Activated naive CD4-positive, alpha-beta T cell treated with anti-CD3 and anti-CD28 coated beads, Interleukin-2, amount 10 ng/mL, durations not matched to agents 7 days and 5 days (primary cell): ENCODE measurements at regions not wholly inside any gene's neighbourhood (a gene's known extent, or its start where the extent isn't known, plus 50 kb on each side); places are given as distances from the start of the nearest gene placed in this dataset.
"Not testable (repeated sequence)": the region's sequence is repeated elsewhere in the genome, so short reads cannot be mapped to it uniquely, and the experiment has no call there.

Experiments used
- CTCF ChIA-PET: fragments of 350-600 bp; sonication (Branson Sonifier 250); formaldehyde crosslinking; loops from one replicate; lab custom pipeline; 2021; ENCODE audit warnings: antibody characterized with exemption; lab: Charles Lee
- DNase-seq: peaks from one replicate; pipeline ENCODE4 v3.0.0-alpha.2; 2020
- H3K27ac Mint-ChIP-seq: one replicate; pipeline ENCODE4 v1.8.0; 2021; ENCODE audit warnings: mild to moderate bottlenecking, moderate library complexity, mixed read lengths
- H3K27me3 Mint-ChIP-seq: one replicate; pipeline ENCODE4 v1.8.0; 2021; ENCODE audit warnings: mild to moderate bottlenecking, mixed read lengths
- H3K36me3 Mint-ChIP-seq: one replicate; pipeline ENCODE4 v1.8.0; 2021; ENCODE audit warnings: mixed read lengths
- H3K4me1 Mint-ChIP-seq: one replicate; pipeline ENCODE4 v1.8.0; 2021; ENCODE audit warnings: mixed read lengths
- H3K4me3 Mint-ChIP-seq: one replicate; pipeline ENCODE4 v1.8.0; 2021; ENCODE audit warnings: mild to moderate bottlenecking, moderate library complexity, mixed read lengths
- H3K9me3 Mint-ChIP-seq: one replicate; pipeline ENCODE4 v1.8.0; 2021; ENCODE audit warnings: mixed read lengths

- H3K4me3 Mint-ChIP-seq, H3K4me1 Mint-ChIP-seq, CTCF ChIA-PET, H3K27me3 Mint-ChIP-seq, H3K36me3 Mint-ChIP-seq, H3K27ac Mint-ChIP-seq, DNase-seq: not testable (repeated sequence)
- H3K9me3 Mint-ChIP-seq: peaks cover 27% of the 10 kb centered on the region
Observed at GRCh38 chr17:27007734-27008531, 286.0 kb upstream of the WSB1 start.

GRCh38 chr17:27009087-27009486 lies 284.8 kb upstream of the WSB1 start:
- no peak for DNase-seq
- H3K36me3 Mint-ChIP-seq: no peaks in the 10 kb centered on the region
- no peaks in the 10 kb centered on the region for H3K27me3 Mint-ChIP-seq
- H3K4me1 Mint-ChIP-seq: no peaks in the 10 kb centered on the region
- peaks cover 23% of the 10 kb centered on the region for H3K9me3 Mint-ChIP-seq
- no peak overlapping the region for H3K4me3 Mint-ChIP-seq
- no peak overlapping the region for H3K27ac Mint-ChIP-seq
- CTCF ChIA-PET: no interaction called here

- H3K27ac Mint-ChIP-seq, CTCF ChIA-PET, H3K27me3 Mint-ChIP-seq, H3K4me1 Mint-ChIP-seq, H3K36me3 Mint-ChIP-seq, DNase-seq, H3K4me3 Mint-ChIP-seq: not testable (repeated sequence)
- H3K9me3 Mint-ChIP-seq: peaks cover 23% of the 10 kb centered on the region
Observed at GRCh38 chr17:27010138-27010537, 283.8 kb upstream of the WSB1 start.

GRCh38 chr17:27030552-27030951 lies 263.4 kb upstream of the WSB1 start:
- not testable (repeated sequence) for H3K27me3 Mint-ChIP-seq
- H3K9me3 Mint-ChIP-seq: peaks cover 11% of the 10 kb centered on the region

GRCh38 chr17:27038676-27039075 lies 255.2 kb upstream of the WSB1 start:
- no peak for DNase-seq
- H3K9me3 Mint-ChIP-seq: peaks cover 4% of the 10 kb centered on the region
- CTCF ChIA-PET: no interaction called here
- H3K4me3 Mint-ChIP-seq: no peak overlapping the region
- H3K36me3 Mint-ChIP-seq: no peaks in the 10 kb centered on the region
- no peaks in the 10 kb centered on the region for H3K27me3 Mint-ChIP-seq
- no peak overlapping the region for H3K27ac Mint-ChIP-seq
- H3K4me1 Mint-ChIP-seq: no peaks in the 10 kb centered on the region

More at GRCh38 chr17:27030552-27030951, 263.4 kb upstream of the WSB1 start:
- H3K36me3 Mint-ChIP-seq, H3K27ac Mint-ChIP-seq, CTCF ChIA-PET, DNase-seq, H3K4me1 Mint-ChIP-seq, H3K4me3 Mint-ChIP-seq: not testable (repeated sequence)

- H3K27me3 Mint-ChIP-seq, DNase-seq, H3K36me3 Mint-ChIP-seq, H3K27ac Mint-ChIP-seq, H3K9me3 Mint-ChIP-seq, CTCF ChIA-PET, H3K4me1 Mint-ChIP-seq, H3K4me3 Mint-ChIP-seq: not testable (repeated sequence)
Observed at GRCh38 chr17:27045039-27045438, 248.9 kb upstream of the WSB1 start.

- no peaks in the 10 kb centered on the region for H3K36me3 Mint-ChIP-seq
- no peak for DNase-seq
- no peaks in the 10 kb centered on the region for H3K27me3 Mint-ChIP-seq
- peaks cover 16% of the 10 kb centered on the region for H3K9me3 Mint-ChIP-seq
- no peaks in the 10 kb centered on the region for H3K4me1 Mint-ChIP-seq
- H3K27ac Mint-ChIP-seq: no peak overlapping the region
- CTCF ChIA-PET: no interaction called here
- no peak overlapping the region for H3K4me3 Mint-ChIP-seq
Observed at GRCh38 chr17:27049104-27049784, 244.7 kb upstream of the WSB1 start.

GRCh38 chr17:27065588-27065987 lies 228.3 kb upstream of the WSB1 start:
- no peak overlapping the region for H3K4me3 Mint-ChIP-seq
- peaks cover 3% of the 10 kb centered on the region for H3K9me3 Mint-ChIP-seq
- no peak overlapping the region for H3K27ac Mint-ChIP-seq
- H3K27me3 Mint-ChIP-seq: no peaks in the 10 kb centered on the region
- H3K36me3 Mint-ChIP-seq: no peaks in the 10 kb centered on the region
- DNase-seq: no peak
- H3K4me1 Mint-ChIP-seq: no peaks in the 10 kb centered on the region
- CTCF ChIA-PET: no interaction called here

- Mint-ChIP-seq H3K4me1 (no peaks in the 10 kb centered on the region), H3K4me3 (no peak overlapping the region), H3K27me3 (no peaks in the 10 kb centered on the region), H3K9me3 (peaks cover 3% of the 10 kb centered on the region), H3K27ac (no peak overlapping the region), H3K36me3 (no peaks in the 10 kb centered on the region)
- no peak for DNase-seq
- CTCF ChIA-PET: no interaction called here
Observed at GRCh38 chr17:27066315-27066714, 227.6 kb upstream of the WSB1 start.

GRCh38 chr17:27069842-27070508 lies 223.9 kb upstream of the WSB1 start:
- DNase-seq: no peak
- Mint-ChIP-seq H3K27me3 (no peaks in the 10 kb centered on the region), H3K27ac (no peak overlapping the region), H3K36me3 (no peaks in the 10 kb centered on the region), H3K4me1 (no peaks in the 10 kb centered on the region), H3K4me3 (no peak overlapping the region), H3K9me3 (peaks cover 2% of the 10 kb centered on the region)
- CTCF ChIA-PET: no interaction called here

- no peaks in the 10 kb centered on the region for H3K4me1 Mint-ChIP-seq
- CTCF ChIA-PET: no interaction called here
- H3K9me3 Mint-ChIP-seq: peaks cover 2% of the 10 kb centered on the region
- no peak overlapping the region for H3K4me3 Mint-ChIP-seq
- no peak overlapping the region for H3K27ac Mint-ChIP-seq
- DNase-seq: no peak
- H3K27me3 Mint-ChIP-seq: no peaks in the 10 kb centered on the region
- no peaks in the 10 kb centered on the region for H3K36me3 Mint-ChIP-seq
Observed at GRCh38 chr17:27070836-27071235, 223.1 kb upstream of the WSB1 start.

GRCh38 chr17:27072885-27073284 lies 221.0 kb upstream of the WSB1 start:
- Mint-ChIP-seq H3K4me1 (no peaks in the 10 kb centered on the region), H3K27ac (no peak overlapping the region), H3K9me3 (peaks cover 2% of the 10 kb centered on the region), H3K36me3 (no peaks in the 10 kb centered on the region), H3K27me3 (no peaks in the 10 kb centered on the region), H3K4me3 (no peak overlapping the region)
- no peak for DNase-seq
- CTCF ChIA-PET: no interaction called here

GRCh38 chr17:27076814-27077213 lies 217.1 kb upstream of the WSB1 start:
- H3K4me1 Mint-ChIP-seq: no peaks in the 10 kb centered on the region
- H3K4me3 Mint-ChIP-seq: no peak overlapping the region
- CTCF ChIA-PET: no interaction called here
- no peak overlapping the region for H3K27ac Mint-ChIP-seq
- no peaks in the 10 kb centered on the region for H3K36me3 Mint-ChIP-seq
- H3K9me3 Mint-ChIP-seq: no peaks in the 10 kb centered on the region
- no peak for DNase-seq
- no peaks in the 10 kb centered on the region for H3K27me3 Mint-ChIP-seq

- H3K27me3 Mint-ChIP-seq: no peaks in the 10 kb centered on the region
- no peak overlapping the region for H3K4me3 Mint-ChIP-seq
- no peaks in the 10 kb centered on the region for H3K9me3 Mint-ChIP-seq
- H3K4me1 Mint-ChIP-seq: no peaks in the 10 kb centered on the region
- H3K27ac Mint-ChIP-seq: no peak overlapping the region
- DNase-seq: no peak
- CTCF ChIA-PET: no interaction called here
- no peaks in the 10 kb centered on the region for H3K36me3 Mint-ChIP-seq
Observed at GRCh38 chr17:27078296-27078695, 215.6 kb upstream of the WSB1 start.

- CTCF ChIA-PET: no interaction called here
- Mint-ChIP-seq H3K4me1 (no peaks in the 10 kb centered on the region), H3K36me3 (no peaks in the 10 kb centered on the region), H3K4me3 (no peak overlapping the region), H3K9me3 (no peaks in the 10 kb centered on the region), H3K27ac (no peak overlapping the region), H3K27me3 (no peaks in the 10 kb centered on the region)
- DNase-seq: no peak
Observed at GRCh38 chr17:27079660-27080059, 214.3 kb upstream of the WSB1 start.
